ENCODE measurements at regions not wholly inside any gene's neighbourhood (a gene's known extent, or its start where the extent isn't known, plus 50 kb on each side); places are given as distances from the start of the nearest gene placed in this dataset.
"Not testable (repeated sequence)": the region's sequence is repeated elsewhere in the genome, so short reads cannot be mapped to it uniquely, and the experiment has no call there.

- H3K36me3 ChIP-seq (ENCODE audit: control insufficient read depth, insufficient read depth, low read length); H3K4me1 ChIP-seq (ENCODE audit: control insufficient read depth, insufficient read depth, low read length, poor library complexity, severe bottlenecking); H3K4me3 ChIP-seq (ENCODE audit: extremely low read depth, insufficient read depth, low read length, poor library complexity, severe bottlenecking); H3K9me3 ChIP-seq (ENCODE audit: control insufficient read depth, low read length); H3K27ac ChIP-seq (ENCODE audit: low read depth, low read length, severe bottlenecking): not testable (repeated sequence)
- 57 to 83% methylated on average over 1 to 3 of the region's 3 CpGs for WGBS, 2 experiments (ENCODE audit: insufficient coverage in 2 of 2)
These were observed 152.3 kb downstream of the MTHFS start for GRCh38 chr15:79744485-79744884.

DNA sequence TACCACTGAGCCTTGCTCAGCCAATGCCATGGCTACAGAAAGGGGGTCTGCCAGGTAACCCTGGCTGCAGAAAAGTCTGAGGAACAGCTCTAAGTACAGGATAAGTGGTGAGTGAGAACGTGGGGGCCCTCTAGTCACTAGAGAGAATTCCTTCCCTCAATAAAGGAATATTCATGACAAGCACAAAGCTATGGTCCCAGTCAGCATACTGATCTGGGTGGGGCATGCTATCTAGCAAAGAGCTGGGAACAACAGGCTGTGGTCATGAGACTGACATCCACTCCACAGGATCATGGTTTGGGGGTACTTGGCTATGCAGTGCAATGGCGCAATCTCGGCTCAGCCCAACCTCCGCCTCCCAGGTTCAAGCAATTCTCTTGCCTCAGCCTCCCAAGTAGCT lies 140.4 kb downstream of the MTHFS start:
- H3K9me3 ChIP-seq (ENCODE audit: control insufficient read depth, low read length), result peaks cover 5% of the 10 kb centered on the region
- no peaks in the 10 kb centered on the region for H3K36me3 ChIP-seq (ENCODE audit: control insufficient read depth, insufficient read depth, low read length)
- no peak overlapping the region for H3K27ac ChIP-seq (ENCODE audit: low read depth, low read length, severe bottlenecking)
- no peak overlapping the region for H3K4me3 ChIP-seq (ENCODE audit: extremely low read depth, insufficient read depth, low read length, poor library complexity, severe bottlenecking)
- WGBS, 2 experiments (ENCODE audit: insufficient coverage in 2 of 2), result 79% methylated on average over 3 of the region's 4 CpGs; no CpG with 5 or more reads in 1 of the 2 experiments
- H3K4me1 ChIP-seq (ENCODE audit: control insufficient read depth, insufficient read depth, low read length, poor library complexity, severe bottlenecking), result no peaks in the 10 kb centered on the region

DNA sequence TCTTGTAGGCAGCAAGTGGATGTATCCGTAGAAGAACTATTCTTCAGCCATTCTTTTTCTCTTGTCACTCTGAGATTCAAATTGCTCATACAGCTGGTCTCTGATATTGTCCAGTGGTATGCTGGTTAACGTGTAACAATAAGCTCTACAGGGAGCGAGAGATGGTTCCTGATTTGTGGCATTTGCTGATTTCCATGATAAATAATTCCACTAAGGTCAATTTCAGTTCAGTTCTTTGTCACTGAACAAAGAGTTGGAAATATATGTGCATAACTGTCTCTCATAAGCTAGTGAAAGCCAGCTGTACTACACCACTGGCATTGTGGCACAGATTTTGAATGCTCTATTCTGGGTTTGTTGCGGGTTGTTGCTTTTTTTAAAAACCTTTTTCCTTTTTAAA lies 131.7 kb downstream of the MTHFS start:
- WGBS, 2 experiments (ENCODE audit: insufficient coverage in 2 of 2), result 100% methylated on average over 1 of the region's 4 CpGs; no CpG with 5 or more reads in 1 of the 2 experiments
- Histone ChIP-seq H3K4me1 (ENCODE audit: control insufficient read depth, insufficient read depth, low read length, poor library complexity, severe bottlenecking) (no peaks in the 10 kb centered on the region), H3K9me3 (ENCODE audit: control insufficient read depth, low read length) (no peaks in the 10 kb centered on the region), H3K4me3 (ENCODE audit: extremely low read depth, insufficient read depth, low read length, poor library complexity, severe bottlenecking) (no peak overlapping the region), H3K27ac (ENCODE audit: low read depth, low read length, severe bottlenecking) (no peak overlapping the region), H3K36me3 (ENCODE audit: control insufficient read depth, insufficient read depth, low read length) (no peaks in the 10 kb centered on the region)

GRCh38 chr15:79769069-79769481 lies 127.7 kb downstream of the MTHFS start:
- Histone ChIP-seq H3K4me3 (ENCODE audit: extremely low read depth, insufficient read depth, low read length, poor library complexity, severe bottlenecking) (no peak overlapping the region), H3K27ac (ENCODE audit: low read depth, low read length, severe bottlenecking) (no peak overlapping the region), H3K4me1 (ENCODE audit: control insufficient read depth, insufficient read depth, low read length, poor library complexity, severe bottlenecking) (no peaks in the 10 kb centered on the region), H3K9me3 (ENCODE audit: control insufficient read depth, low read length) (no peaks in the 10 kb centered on the region), H3K36me3 (ENCODE audit: control insufficient read depth, insufficient read depth, low read length) (no peaks in the 10 kb centered on the region)
- WGBS, 2 experiments (ENCODE audit: insufficient coverage in 2 of 2), result 88% methylated on average over 3 to 4 of the region's 4 CpGs

- Histone ChIP-seq H3K27ac (ENCODE audit: low read depth, low read length, severe bottlenecking) (no peak overlapping the region), H3K9me3 (ENCODE audit: control insufficient read depth, low read length) (no peaks in the 10 kb centered on the region), H3K36me3 (ENCODE audit: control insufficient read depth, insufficient read depth, low read length) (no peaks in the 10 kb centered on the region), H3K4me1 (ENCODE audit: control insufficient read depth, insufficient read depth, low read length, poor library complexity, severe bottlenecking) (no peaks in the 10 kb centered on the region), H3K4me3 (ENCODE audit: extremely low read depth, insufficient read depth, low read length, poor library complexity, severe bottlenecking) (no peak overlapping the region)
- WGBS, 2 experiments (ENCODE audit: insufficient coverage in 2 of 2), result 91 to 92% methylated on average over 9 of the region's 11 CpGs
These were observed 126.7 kb downstream of the MTHFS start for GRCh38 chr15:79769933-79770759.

GRCh38 chr15:79773128-79773527 lies 123.7 kb downstream of the MTHFS start:
- Histone ChIP-seq H3K4me3 (ENCODE audit: extremely low read depth, insufficient read depth, low read length, poor library complexity, severe bottlenecking) (no peak overlapping the region), H3K27ac (ENCODE audit: low read depth, low read length, severe bottlenecking) (no peak overlapping the region), H3K36me3 (ENCODE audit: control insufficient read depth, insufficient read depth, low read length) (no peaks in the 10 kb centered on the region), H3K4me1 (ENCODE audit: control insufficient read depth, insufficient read depth, low read length, poor library complexity, severe bottlenecking) (no peaks in the 10 kb centered on the region), H3K9me3 (ENCODE audit: control insufficient read depth, low read length) (no peaks in the 10 kb centered on the region)
- WGBS, 2 experiments (ENCODE audit: insufficient coverage in 2 of 2), result 88 to 93% methylated on average over 3 to 7 of the region's 7 CpGs

DNA sequence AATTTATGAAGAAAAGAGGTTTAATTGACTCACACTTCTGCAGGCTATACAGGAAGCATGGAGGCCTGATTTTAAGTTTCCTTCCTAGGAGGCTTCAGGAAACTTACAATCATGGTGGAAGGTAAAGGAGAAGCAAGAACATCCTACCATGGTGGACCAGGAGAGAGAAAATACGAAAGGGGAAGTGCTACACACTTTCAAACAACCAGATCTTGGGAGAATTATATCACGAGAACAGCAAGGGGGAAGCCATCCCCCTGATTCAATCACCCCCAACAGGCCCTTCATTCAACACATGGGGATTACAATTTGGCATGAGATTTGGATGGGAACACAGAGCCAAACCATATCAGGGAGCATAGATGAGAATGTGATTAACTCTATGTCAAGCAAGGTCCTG lies 121.0 kb downstream of the MTHFS start:
- H3K4me1 ChIP-seq (ENCODE audit: control insufficient read depth, insufficient read depth, low read length, poor library complexity, severe bottlenecking), result no peaks in the 10 kb centered on the region
- WGBS, 2 experiments (ENCODE audit: insufficient coverage in 2 of 2), result no CpG with 5 or more reads among the region's 2 CpGs
- no peaks in the 10 kb centered on the region for H3K36me3 ChIP-seq (ENCODE audit: control insufficient read depth, insufficient read depth, low read length)
- no peaks in the 10 kb centered on the region for H3K9me3 ChIP-seq (ENCODE audit: control insufficient read depth, low read length)
- no peak overlapping the region for H3K4me3 ChIP-seq (ENCODE audit: extremely low read depth, insufficient read depth, low read length, poor library complexity, severe bottlenecking)
- H3K27ac ChIP-seq (ENCODE audit: low read depth, low read length, severe bottlenecking), result no peak overlapping the region

DNA sequence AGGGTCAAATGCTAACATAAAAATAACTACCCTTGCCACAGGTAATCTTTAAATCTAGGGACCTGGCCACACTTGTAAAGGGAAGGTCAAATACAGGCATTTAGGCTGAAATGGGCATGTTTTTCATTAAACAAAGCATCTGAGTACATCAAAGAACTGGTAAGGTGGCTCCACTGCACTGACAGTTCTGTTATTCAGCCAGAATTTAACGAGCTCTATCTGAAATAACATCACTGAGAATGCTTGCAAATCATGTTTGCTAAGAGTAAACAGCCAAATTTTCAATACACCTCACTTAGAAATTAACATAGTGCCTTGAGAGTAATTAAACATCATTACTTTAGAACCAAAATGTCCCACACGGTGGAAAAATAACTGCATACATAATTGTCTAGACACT lies 118.9 kb downstream of the MTHFS start:
- no peaks in the 10 kb centered on the region for H3K36me3 ChIP-seq (ENCODE audit: control insufficient read depth, insufficient read depth, low read length)
- H3K27ac ChIP-seq (ENCODE audit: low read depth, low read length, severe bottlenecking), result no peak overlapping the region
- peaks cover 5% of the 10 kb centered on the region for H3K9me3 ChIP-seq (ENCODE audit: control insufficient read depth, low read length)
- 67 to 83% methylated on average over 1 of the region's 2 CpGs for WGBS, 2 experiments (ENCODE audit: insufficient coverage in 2 of 2)
- H3K4me1 ChIP-seq (ENCODE audit: control insufficient read depth, insufficient read depth, low read length, poor library complexity, severe bottlenecking), result no peaks in the 10 kb centered on the region
- no peak overlapping the region for H3K4me3 ChIP-seq (ENCODE audit: extremely low read depth, insufficient read depth, low read length, poor library complexity, severe bottlenecking)

GRCh38 chr15:79778378-79778990 lies 118.3 kb downstream of the MTHFS start:
- no peak overlapping the region for H3K27ac ChIP-seq (ENCODE audit: low read depth, low read length, severe bottlenecking)
- 95% methylated on average over 2 of the region's 3 CpGs; no CpG with 5 or more reads in 1 of the 2 experiments for WGBS, 2 experiments (ENCODE audit: insufficient coverage in 2 of 2)
- peaks cover 5% of the 10 kb centered on the region for H3K9me3 ChIP-seq (ENCODE audit: control insufficient read depth, low read length)

GRCh38 chr15:79779746-79780145 lies 117.1 kb downstream of the MTHFS start:
- H3K36me3 ChIP-seq (ENCODE audit: control insufficient read depth, insufficient read depth, low read length), result no peaks in the 10 kb centered on the region
- H3K4me3 ChIP-seq (ENCODE audit: extremely low read depth, insufficient read depth, low read length, poor library complexity, severe bottlenecking), result no peak overlapping the region
- H3K27ac ChIP-seq (ENCODE audit: low read depth, low read length, severe bottlenecking), result no peak overlapping the region
- WGBS, 2 experiments (ENCODE audit: insufficient coverage in 2 of 2), result no CpG with 5 or more reads among the region's 2 CpGs
- no peaks in the 10 kb centered on the region for H3K4me1 ChIP-seq (ENCODE audit: control insufficient read depth, insufficient read depth, low read length, poor library complexity, severe bottlenecking)
- H3K9me3 ChIP-seq (ENCODE audit: control insufficient read depth, low read length), result peaks cover 5% of the 10 kb centered on the region

More at GRCh38 chr15:79778378-79778990, 118.3 kb downstream of the MTHFS start:
- no peak overlapping the region for H3K4me3 ChIP-seq (ENCODE audit: extremely low read depth, insufficient read depth, low read length, poor library complexity, severe bottlenecking)
- no peaks in the 10 kb centered on the region for H3K4me1 ChIP-seq (ENCODE audit: control insufficient read depth, insufficient read depth, low read length, poor library complexity, severe bottlenecking)
- no peaks in the 10 kb centered on the region for H3K36me3 ChIP-seq (ENCODE audit: control insufficient read depth, insufficient read depth, low read length)

DNA sequence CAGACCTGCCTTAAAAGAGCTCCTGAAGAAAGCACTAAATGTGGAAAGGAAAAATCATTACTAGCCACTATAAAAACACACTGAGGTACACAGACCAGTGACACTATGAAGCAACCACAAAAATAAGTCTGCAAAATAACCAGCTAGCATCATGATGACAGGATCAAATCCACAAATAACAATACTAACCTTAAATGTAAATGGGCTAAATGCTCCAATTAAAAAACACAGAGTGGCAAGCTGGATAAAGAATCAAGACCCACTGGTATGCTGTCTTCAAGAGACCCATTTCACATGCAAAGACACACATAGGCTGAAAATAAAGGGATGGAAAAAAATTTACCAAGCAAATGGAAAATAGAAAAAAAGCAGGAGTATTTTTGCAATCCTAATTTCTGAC lies 114.5 kb downstream of the MTHFS start:
- H3K4me1 ChIP-seq (ENCODE audit: control insufficient read depth, insufficient read depth, low read length, poor library complexity, severe bottlenecking); H3K4me3 ChIP-seq (ENCODE audit: extremely low read depth, insufficient read depth, low read length, poor library complexity, severe bottlenecking); H3K36me3 ChIP-seq (ENCODE audit: control insufficient read depth, insufficient read depth, low read length); H3K27ac ChIP-seq (ENCODE audit: low read depth, low read length, severe bottlenecking); H3K9me3 ChIP-seq (ENCODE audit: control insufficient read depth, low read length): not testable (repeated sequence)

Measured in mesodermal cell (in vitro differentiated cells).